ENCODE measurements at regions not wholly inside any gene's neighbourhood (a gene's known extent, or its start where the extent isn't known, plus 50 kb on each side); places are given as distances from the start of the nearest gene placed in this dataset.

DNA sequence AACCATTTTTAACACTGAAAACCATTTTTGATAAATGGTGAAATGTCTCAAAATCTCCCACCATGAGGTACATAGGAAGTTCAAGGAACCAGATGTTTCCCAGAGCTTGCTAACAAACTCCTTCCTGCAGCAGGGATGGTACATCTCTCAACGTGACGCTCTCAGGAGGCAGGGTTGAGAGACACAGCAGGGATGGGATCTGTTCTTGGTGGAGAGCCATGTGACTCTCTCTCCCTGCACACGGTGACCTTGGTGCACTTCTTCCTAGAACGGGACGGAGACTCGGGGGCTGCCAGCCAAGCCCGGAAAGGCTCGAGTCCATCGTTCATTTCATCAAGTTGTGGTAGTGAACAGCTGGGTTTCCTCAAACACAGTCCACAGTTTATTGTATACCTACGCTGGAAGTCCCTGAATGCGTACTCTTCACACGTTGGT lies 94.2 kb downstream of the FAM50B start (continued):
- no peak for TF ChIP-seq SMAD3 (CRISPR knock-in tag; IDR thresholded peaks at IDR 0.05; ENCODE audit: borderline replicate concordance)
- TF ChIP-seq HMGA2 (CRISPR knock-in tag; IDR thresholded peaks at IDR 0.05): no peak
- TF ChIP-seq ZNF138 (CRISPR knock-in tag; conservative IDR thresholded peaks at IDR 0.05): no peak
- TF ChIP-seq ZNF317 (CRISPR knock-in tag; IDR thresholded peaks at IDR 0.05; ENCODE audit: borderline replicate concordance, low read depth): no peak
- TF ChIP-seq, protein P1, sequence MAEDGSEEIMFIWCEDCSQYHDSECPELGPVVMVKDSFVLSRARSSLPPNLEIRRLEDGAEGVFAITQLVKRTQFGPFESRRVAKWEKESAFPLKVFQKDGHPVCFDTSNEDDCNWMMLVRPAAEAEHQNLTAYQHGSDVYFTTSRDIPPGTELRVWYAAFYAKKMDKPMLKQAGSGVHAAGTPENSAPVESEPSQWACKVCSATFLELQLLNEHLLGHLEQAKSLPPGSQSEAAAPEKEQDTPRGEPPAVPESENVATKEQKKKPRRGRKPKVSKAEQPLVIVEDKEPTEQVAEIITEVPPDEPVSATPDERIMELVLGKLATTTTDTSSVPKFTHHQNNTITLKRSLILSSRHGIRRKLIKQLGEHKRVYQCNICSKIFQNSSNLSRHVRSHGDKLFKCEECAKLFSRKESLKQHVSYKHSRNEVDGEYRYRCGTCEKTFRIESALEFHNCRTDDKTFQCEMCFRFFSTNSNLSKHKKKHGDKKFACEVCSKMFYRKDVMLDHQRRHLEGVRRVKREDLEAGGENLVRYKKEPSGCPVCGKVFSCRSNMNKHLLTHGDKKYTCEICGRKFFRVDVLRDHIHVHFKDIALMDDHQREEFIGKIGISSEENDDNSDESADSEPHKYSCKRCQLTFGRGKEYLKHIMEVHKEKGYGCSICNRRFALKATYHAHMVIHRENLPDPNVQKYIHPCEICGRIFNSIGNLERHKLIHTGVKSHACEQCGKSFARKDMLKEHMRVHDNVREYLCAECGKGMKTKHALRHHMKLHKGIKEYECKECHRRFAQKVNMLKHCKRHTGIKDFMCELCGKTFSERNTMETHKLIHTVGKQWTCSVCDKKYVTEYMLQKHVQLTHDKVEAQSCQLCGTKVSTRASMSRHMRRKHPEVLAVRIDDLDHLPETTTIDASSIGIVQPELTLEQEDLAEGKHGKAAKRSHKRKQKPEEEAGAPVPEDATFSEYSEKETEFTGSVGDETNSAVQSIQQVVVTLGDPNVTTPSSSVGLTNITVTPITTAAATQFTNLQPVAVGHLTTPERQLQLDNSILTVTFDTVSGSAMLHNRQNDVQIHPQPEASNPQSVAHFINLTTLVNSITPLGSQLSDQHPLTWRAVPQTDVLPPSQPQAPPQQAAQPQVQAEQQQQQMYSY (CRISPR knock-in tag; IDR thresholded peaks at IDR 0.05): no peak
- no peak for TF ChIP-seq TEAD1 (CRISPR knock-in tag; IDR thresholded peaks at IDR 0.05)
- TF ChIP-seq, protein P2, sequence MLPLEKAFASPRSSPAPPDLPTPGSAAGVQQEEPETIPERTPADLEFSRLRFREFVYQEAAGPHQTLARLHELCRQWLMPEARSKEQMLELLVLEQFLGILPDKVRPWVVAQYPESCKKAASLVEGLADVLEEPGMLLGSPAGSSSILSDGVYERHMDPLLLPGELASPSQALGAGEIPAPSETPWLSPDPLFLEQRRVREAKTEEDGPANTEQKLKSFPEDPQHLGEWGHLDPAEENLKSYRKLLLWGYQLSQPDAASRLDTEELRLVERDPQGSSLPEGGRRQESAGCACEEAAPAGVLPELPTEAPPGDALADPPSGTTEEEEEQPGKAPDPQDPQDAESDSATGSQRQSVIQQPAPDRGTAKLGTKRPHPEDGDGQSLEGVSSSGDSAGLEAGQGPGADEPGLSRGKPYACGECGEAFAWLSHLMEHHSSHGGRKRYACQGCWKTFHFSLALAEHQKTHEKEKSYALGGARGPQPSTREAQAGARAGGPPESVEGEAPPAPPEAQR (CRISPR knock-in tag; IDR thresholded peaks at IDR 0.05): no peak
- TF ChIP-seq ELF4 (CRISPR knock-in tag; IDR thresholded peaks at IDR 0.05; ENCODE audit: low read depth): no peak
- TF ChIP-seq FOXK1 (CRISPR knock-in tag; IDR thresholded peaks at IDR 0.05): no peak
- TF ChIP-seq MXD4 (CRISPR knock-in tag; IDR thresholded peaks at IDR 0.05; ENCODE audit: borderline replicate concordance): no peak
- no peak for TF ChIP-seq ZNF219 (CRISPR knock-in tag; IDR thresholded peaks at IDR 0.05; ENCODE audit: borderline replicate concordance)

DNA sequence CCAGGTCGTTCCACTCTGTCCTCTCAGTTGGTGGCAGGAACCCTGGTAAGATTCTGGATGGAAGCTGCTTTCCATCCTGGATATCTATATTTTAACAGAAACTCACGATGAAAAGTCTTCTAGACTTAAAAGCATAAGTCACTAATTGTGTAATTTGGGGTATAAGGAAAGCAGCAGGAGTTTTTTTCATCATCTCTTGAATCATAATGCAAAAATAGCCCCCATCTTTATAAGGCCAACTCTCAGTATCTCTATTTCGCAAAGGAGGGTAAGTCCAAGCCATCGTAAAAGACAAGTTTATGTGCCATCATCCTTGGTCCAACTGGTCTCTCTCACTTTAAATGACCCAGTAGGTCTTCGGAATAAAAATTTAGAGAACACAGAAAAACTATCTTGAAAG lies 95.1 kb downstream of the FAM50B start:
- Mint-ChIP-seq H3K27me3 (ENCODE audit: low read depth) (no peaks in the 10 kb centered on the region), H3K36me3 (no peaks in the 10 kb centered on the region), H3K4me3 (no peak overlapping the region), H3K27ac (no peak overlapping the region), H3K4me1 (peaks cover 17% of the 10 kb centered on the region), H3K9me3 (no peaks in the 10 kb centered on the region)
- DNase-seq (ENCODE audit: low spot score) (no peak), ATAC-seq (no peak)
- POLR2A ChIA-PET: no interaction called here
- CTCF ChIA-PET: interaction anchor here (1.2 to 3.6 kb wide), 3 partner anchors 12 to 95 kb away, joined by 3 to 18 read pairs (median 3); partner anchors contain the start of gene FAM50B
- TF ChIP-seq MYBL2 (CRISPR knock-in tag; IDR thresholded peaks at IDR 0.05): no peak
- TF ChIP-seq ZNF138 (CRISPR knock-in tag; conservative IDR thresholded peaks at IDR 0.05): no peak
- no peak for TF ChIP-seq IRF2 (CRISPR knock-in tag; IDR thresholded peaks at IDR 0.05; ENCODE audit: borderline replicate concordance, low read depth)
- TF ChIP-seq, protein P3, sequence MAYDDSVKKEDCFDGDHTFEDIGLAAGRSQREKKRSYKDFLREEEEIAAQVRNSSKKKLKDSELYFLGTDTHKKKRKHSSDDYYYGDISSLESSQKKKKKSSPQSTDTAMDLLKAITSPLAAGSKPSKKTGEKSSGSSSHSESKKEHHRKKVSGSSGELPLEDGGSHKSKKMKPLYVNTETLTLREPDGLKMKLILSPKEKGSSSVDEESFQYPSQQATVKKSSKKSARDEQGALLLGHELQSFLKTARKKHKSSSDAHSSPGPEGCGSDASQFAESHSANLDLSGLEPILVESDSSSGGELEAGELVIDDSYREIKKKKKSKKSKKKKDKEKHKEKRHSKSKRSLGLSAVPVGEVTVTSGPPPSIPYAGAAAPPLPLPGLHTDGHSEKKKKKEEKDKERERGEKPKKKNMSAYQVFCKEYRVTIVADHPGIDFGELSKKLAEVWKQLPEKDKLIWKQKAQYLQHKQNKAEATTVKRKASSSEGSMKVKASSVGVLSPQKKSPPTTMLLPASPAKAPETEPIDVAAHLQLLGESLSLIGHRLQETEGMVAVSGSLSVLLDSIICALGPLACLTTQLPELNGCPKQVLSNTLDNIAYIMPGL (CRISPR knock-in tag; IDR thresholded peaks at IDR 0.05): no peak
- TF ChIP-seq, protein P4, sequence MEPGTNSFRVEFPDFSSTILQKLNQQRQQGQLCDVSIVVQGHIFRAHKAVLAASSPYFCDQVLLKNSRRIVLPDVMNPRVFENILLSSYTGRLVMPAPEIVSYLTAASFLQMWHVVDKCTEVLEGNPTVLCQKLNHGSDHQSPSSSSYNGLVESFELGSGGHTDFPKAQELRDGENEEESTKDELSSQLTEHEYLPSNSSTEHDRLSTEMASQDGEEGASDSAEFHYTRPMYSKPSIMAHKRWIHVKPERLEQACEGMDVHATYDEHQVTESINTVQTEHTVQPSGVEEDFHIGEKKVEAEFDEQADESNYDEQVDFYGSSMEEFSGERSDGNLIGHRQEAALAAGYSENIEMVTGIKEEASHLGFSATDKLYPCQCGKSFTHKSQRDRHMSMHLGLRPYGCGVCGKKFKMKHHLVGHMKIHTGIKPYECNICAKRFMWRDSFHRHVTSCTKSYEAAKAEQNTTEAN (CRISPR knock-in tag; IDR thresholded peaks at IDR 0.05): no peak

DNA sequence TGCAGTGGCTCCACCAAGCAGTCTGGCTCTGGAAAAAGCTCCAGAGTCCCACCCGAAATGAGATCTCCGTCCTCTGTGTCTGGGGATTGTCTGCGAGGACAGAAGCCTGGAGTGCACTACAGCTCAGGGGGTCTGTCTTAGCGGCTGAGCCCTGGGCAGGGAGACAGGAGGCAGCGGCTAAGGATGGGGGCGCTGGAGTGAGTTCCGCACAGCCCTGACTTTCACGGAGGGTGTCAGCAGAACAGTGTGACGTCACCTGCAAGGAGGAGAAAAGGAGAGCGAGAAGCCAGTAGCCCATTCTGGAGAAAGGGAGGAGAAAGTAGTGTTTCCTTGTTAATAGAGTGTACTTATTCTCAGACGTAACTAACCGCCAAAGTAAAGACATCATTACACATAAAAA lies 97.6 kb downstream of the FAM50B start:
- ATAC-seq (peak; percentile 73), DNase-seq (ENCODE audit: low spot score) (no peak)
- H3K4me1 Mint-ChIP-seq: peaks cover 22% of the 10 kb centered on the region
- ChIA-PET POLR2A (no interaction called here), CTCF (interaction anchor here (0.6 to 3.6 kb wide), 3 partner anchors 31 to 97 kb away, joined by 3 to 18 read pairs (median 4); partner anchors contain the start of gene FAM50B)
- no peak overlapping the region for H3K27ac Mint-ChIP-seq
- no peaks in the 10 kb centered on the region for H3K27me3 Mint-ChIP-seq (ENCODE audit: low read depth)
- H3K4me3 Mint-ChIP-seq: no peak overlapping the region
- no peak for TF ChIP-seq ZNF396 (CRISPR knock-in tag; IDR thresholded peaks at IDR 0.05; ENCODE audit: borderline replicate concordance)
- TF ChIP-seq, protein P5, sequence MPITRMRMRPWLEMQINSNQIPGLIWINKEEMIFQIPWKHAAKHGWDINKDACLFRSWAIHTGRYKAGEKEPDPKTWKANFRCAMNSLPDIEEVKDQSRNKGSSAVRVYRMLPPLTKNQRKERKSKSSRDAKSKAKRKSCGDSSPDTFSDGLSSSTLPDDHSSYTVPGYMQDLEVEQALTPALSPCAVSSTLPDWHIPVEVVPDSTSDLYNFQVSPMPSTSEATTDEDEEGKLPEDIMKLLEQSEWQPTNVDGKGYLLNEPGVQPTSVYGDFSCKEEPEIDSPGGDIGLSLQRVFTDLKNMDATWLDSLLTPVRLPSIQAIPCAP (CRISPR knock-in tag; IDR thresholded peaks at IDR 0.05): no peak
- TF ChIP-seq ZNF219 (CRISPR knock-in tag; IDR thresholded peaks at IDR 0.05; ENCODE audit: borderline replicate concordance): no peak
- no peak for TF ChIP-seq ZBTB21 (CRISPR knock-in tag; IDR thresholded peaks at IDR 0.05; ENCODE audit: borderline replicate concordance)
- no peaks in the 10 kb centered on the region for H3K36me3 Mint-ChIP-seq
- H3K9me3 Mint-ChIP-seq: peaks cover 9% of the 10 kb centered on the region

Data from WTC11 (cell line).